PC-3 (cell line): ENCODE measurements at regions not wholly inside any gene's neighbourhood (a gene's known extent, or its start where the extent isn't known, plus 50 kb on each side); places are given as distances from the start of the nearest gene placed in this dataset.

Source experiments
- ATAC-seq: fragments of 200-7000 bp; cut with Tn5 transposase; 2 replicates; pipeline ENCODE4 v1.9.1; 2020; ENCODE audit warnings: mild to moderate bottlenecking, moderate library complexity
- BruUV-seq: library from RNA; stranded (reverse); fragments of 400-500 nt; replicated peaks from 2 replicates; lab custom pipeline; 2021; lab: Mats Ljungman, UMichigan
- CTCF ChIA-PET: fragments of 300-600 bp; sonication (Branson Sonifier 250); formaldehyde crosslinking; loops from one replicate; lab custom pipeline; 2022; ENCODE audit warnings: antibody characterized with exemption; lab: Charles Lee
- POLR2A ChIA-PET: fragments of 300-600 bp; sonication (Branson Sonifier 250); formaldehyde crosslinking; loops from one replicate; lab custom pipeline; 2022; ENCODE audit warnings: antibody characterized with exemption; ENCODE audit not compliant: unreplicated experiment; lab: Charles Lee
- DNase-seq: peaks from one replicate; pipeline ENCODE4 v3.0.0-alpha.2; 2015
- H2AFZ ChIP-seq: fragments of 300-600 bp; sonication (generic); 2 replicates; pipeline ENCODE4 v1.6.0; 2016; ENCODE audit warnings: antibody characterized with exemption, low read length
- H3F3A ChIP-seq: fragments of 300-600 bp; sonication (generic); one replicate; pipeline ENCODE4 v1.6.0; 2017; ENCODE audit warnings: antibody characterized with exemption, low read length, control low read depth, mild to moderate bottlenecking; ENCODE audit not compliant: unreplicated experiment
- H3K27ac ChIP-seq: fragments of 300-600 bp; sonication (generic); 2 replicates; pipeline ENCODE4 v1.5.1; 2016; ENCODE audit warnings: mild to moderate bottlenecking, low read length
- H3K27me3 ChIP-seq: fragments of 300-600 bp; sonication (generic); 2 replicates; pipeline ENCODE4 v1.6.1; 2016; ENCODE audit warnings: low read length, mixed read lengths
- H3K36me3 ChIP-seq: fragments of 300-600 bp; sonication (generic); 2 replicates; pipeline ENCODE4 v1.6.1; 2016; ENCODE audit warnings: low read depth, mixed run types, low read length, mixed read lengths
- H3K4me1 ChIP-seq: fragments of 300-600 bp; sonication (generic); 2 replicates; pipeline ENCODE4 v1.5.1; 2016; ENCODE audit warnings: low read length; ENCODE audit not compliant: insufficient read depth
- H3K4me2 ChIP-seq: fragments of 300-600 bp; sonication (generic); 2 replicates; pipeline ENCODE4 v1.6.0; 2016; ENCODE audit warnings: low read length
- H3K4me3 ChIP-seq: fragments of 300-600 bp; sonication (generic); 2 replicates; pipeline ENCODE4 v1.5.1; 2016; ENCODE audit warnings: mild to moderate bottlenecking, low read length, mixed read lengths
- H3K79me2 ChIP-seq: fragments of 300-600 bp; sonication (generic); 2 replicates; pipeline ENCODE4 v1.6.1; 2017; ENCODE audit warnings: low read length, mixed read lengths
- H3K9ac ChIP-seq: fragments of 300-600 bp; sonication (generic); 2 replicates; pipeline ENCODE4 v1.6.0; 2016; ENCODE audit warnings: mild to moderate bottlenecking, low read length
- H3K9me2 ChIP-seq: fragments of 300-600 bp; sonication (generic); replicated peaks from 2 replicates; pipeline ENCODE4 v1.6.1; 2016; ENCODE audit warnings: mixed run types, low read length, mixed read lengths
- H3K9me3 ChIP-seq: fragments of 300-600 bp; sonication (generic); 2 replicates; pipeline ENCODE4 v1.6.1; 2016; ENCODE audit warnings: low read length, mixed read lengths
- H4K20me1 ChIP-seq: fragments of 300-600 bp; sonication (generic); 2 replicates; pipeline ENCODE4 v1.6.1; 2016; ENCODE audit warnings: low read length, mixed read lengths
- CTCF ChIP-seq: fragments of 300-600 bp; sonication (generic); conservative IDR thresholded peaks from 2 replicates; pipeline ENCODE4 v1.5.1; 2017; ENCODE audit warnings: antibody characterized with exemption, low read depth, mild to moderate bottlenecking, low read length
- EZH2 ChIP-seq: fragments of 300-600 bp; sonication (generic); IDR thresholded peaks from one replicate; pipeline ENCODE4 v1.6.1; 2017; ENCODE audit warnings: antibody characterized with exemption, mild to moderate bottlenecking, low read length; ENCODE audit not compliant: unreplicated experiment
- EZH2phosphoT487 ChIP-seq: fragments of 300-600 bp; sonication (generic); IDR thresholded peaks from 2 replicates; pipeline ENCODE4 v1.6.1; 2018; ENCODE audit warnings: mild to moderate bottlenecking, antibody characterized with exemption, low read length, borderline replicate concordance
- intact Hi-C: fragments of 100-400 bp; cut with micrococcal nuclease; formaldehyde crosslinking; loops from 2 replicates; pipeline ENCODE4 v1.9.0; 2023

GRCh38 chr14:98176892-98177291 is 1095.1 kb downstream of the BCL11B start:
- TF ChIP-seq EZH2phosphoT487 (no peak), EZH2 (no peak), CTCF (no peak)
- Histone ChIP-seq H3K4me1 (no peaks in the 10 kb centered on the region), H3K9ac (no peak overlapping the region), H3F3A (no peaks in the 10 kb centered on the region), H3K4me2 (no peak overlapping the region), H3K36me3 (no peaks in the 10 kb centered on the region), H3K27me3 (peaks cover 7% of the 10 kb centered on the region; the same call in 1 of the 2 replicates), H4K20me1 (no peaks in the 10 kb centered on the region), H3K9me2 (no peaks in the 10 kb centered on the region), H2AFZ (no peak overlapping the region), H3K4me3 (no peak overlapping the region), H3K9me3 (no peaks in the 10 kb centered on the region), H3K27ac (no peak overlapping the region), H3K79me2 (no peaks in the 10 kb centered on the region)
- intact Hi-C loops = no loop called here
- DNase-seq (no peak), ATAC-seq (no peak)
- no TSS peak for BruUV-seq
- CTCF ChIA-PET = no interaction called here
- POLR2A ChIA-PET = no interaction called here

DNA sequence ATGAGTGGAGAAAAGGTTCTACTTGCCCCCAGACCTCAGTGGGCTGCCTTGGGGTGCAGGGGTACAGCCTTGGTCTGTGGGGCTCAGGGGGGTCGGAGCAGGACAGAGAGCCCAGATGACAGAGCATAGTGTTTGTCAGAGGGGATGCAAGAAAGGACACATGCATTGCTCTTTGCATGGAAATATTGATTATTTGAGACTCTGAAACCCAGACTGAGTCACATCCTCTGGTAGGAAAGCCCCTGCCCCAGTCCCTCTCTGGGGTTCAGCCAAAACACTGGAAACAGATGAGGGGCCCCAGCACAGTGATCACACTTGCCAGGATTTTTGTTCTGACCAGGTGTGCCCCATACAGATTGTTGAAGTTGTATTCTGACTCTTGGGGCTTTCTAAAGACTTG is 1094.4 kb downstream of the BCL11B start:
- peaks cover 7% of the 10 kb centered on the region; the same call in 1 of the 2 replicates for H3K27me3 ChIP-seq
- DNase-seq (no peak), ATAC-seq (no peak)
- H3K4me2 ChIP-seq = no peak overlapping the region
- no peak for TF ChIP-seq EZH2phosphoT487
- no peak for TF ChIP-seq CTCF
- TF ChIP-seq EZH2 = no peak
- no peaks in the 10 kb centered on the region for H3K9me2 ChIP-seq
- H2AFZ ChIP-seq = no peak overlapping the region
- H3K9ac ChIP-seq = no peak overlapping the region
- no peaks in the 10 kb centered on the region for H3K4me1 ChIP-seq
- intact Hi-C loops = no loop called here
- ChIA-PET POLR2A (no interaction called here), CTCF (no interaction called here)
- H3K79me2 ChIP-seq = no peaks in the 10 kb centered on the region
- no peak overlapping the region for H3K4me3 ChIP-seq
- no TSS peak for BruUV-seq
- H3K9me3 ChIP-seq = no peaks in the 10 kb centered on the region
- H3F3A ChIP-seq = no peaks in the 10 kb centered on the region
- H3K27ac ChIP-seq = no peak overlapping the region
- H4K20me1 ChIP-seq = no peaks in the 10 kb centered on the region
- H3K36me3 ChIP-seq = no peaks in the 10 kb centered on the region

GRCh38 chr14:98181241-98181640 is 1090.8 kb downstream of the BCL11B start:
- no peaks in the 10 kb centered on the region for H3K36me3 ChIP-seq
- intact Hi-C loops = no loop called here
- H2AFZ ChIP-seq = no peak overlapping the region
- H3K27ac ChIP-seq = no peak overlapping the region
- BruUV-seq = no TSS peak
- H3K4me3 ChIP-seq = no peak overlapping the region
- no peak for ATAC-seq
- no peaks in the 10 kb centered on the region for H4K20me1 ChIP-seq
- no peak overlapping the region for H3K9ac ChIP-seq
- H3K27me3 ChIP-seq = peaks cover 11% of the 10 kb centered on the region; the same call in 1 of the 2 replicates
- no peaks in the 10 kb centered on the region for H3K9me3 ChIP-seq
- TF ChIP-seq CTCF (no peak), EZH2 (no peak), EZH2phosphoT487 (no peak)
- no peaks in the 10 kb centered on the region for H3K4me1 ChIP-seq
- H3K9me2 ChIP-seq = no peaks in the 10 kb centered on the region
- H3K4me2 ChIP-seq = no peak overlapping the region
- ChIA-PET CTCF (no interaction called here), POLR2A (no interaction called here)
- H3F3A ChIP-seq = no peaks in the 10 kb centered on the region
- no peak for DNase-seq
- H3K79me2 ChIP-seq = no peaks in the 10 kb centered on the region
